ENCODE measurements at regions not wholly inside any gene's neighbourhood (a gene's known extent, or its start where the extent isn't known, plus 50 kb on each side); places are given as distances from the start of the nearest gene placed in this dataset.

- H4K20me1 ChIP-seq (ENCODE audit: insufficient read depth, low read length, poor library complexity, severe bottlenecking), result no peaks in the 10 kb centered on the region
- H3K36me3 ChIP-seq (ENCODE audit: insufficient read depth, low read length), result no peaks in the 10 kb centered on the region
- no peak overlapping the region for H3K4me3 ChIP-seq (ENCODE audit: low read length, poor library complexity, severe bottlenecking)
- no peak overlapping the region for H3K9ac ChIP-seq (ENCODE audit: low read depth, low read length, poor library complexity, severe bottlenecking)
- no peaks in the 10 kb centered on the region for H3K9me3 ChIP-seq (ENCODE audit: insufficient read depth, low read depth, low read length)
- H3K79me2 ChIP-seq (ENCODE audit: insufficient read depth, low read length), result no peaks in the 10 kb centered on the region
- H3K9me2 ChIP-seq (replicated peaks; ENCODE audit: low read depth, low read length), result no peaks in the 10 kb centered on the region
- no peak overlapping the region for H3K4me2 ChIP-seq (ENCODE audit: low read depth, low read length, poor library complexity, severe bottlenecking)
- TF ChIP-seq CTCF (conservative IDR thresholded peaks at IDR 0.05; ENCODE audit: low read length), result no peak
- TF ChIP-seq EZH2phosphoT487 (IDR thresholded peaks at IDR 0.05; ENCODE audit: borderline replicate concordance), result no peak
- no peaks in the 10 kb centered on the region for H3F3A ChIP-seq (ENCODE audit: low read depth)
- H3K27me3 ChIP-seq (ENCODE audit: insufficient read depth, low read length, poor library complexity, severe bottlenecking), result no peaks in the 10 kb centered on the region
- no peaks in the 10 kb centered on the region for H3K4me1 ChIP-seq (ENCODE audit: insufficient read depth, low read length, poor library complexity, severe bottlenecking)
- no peak overlapping the region for H2AFZ ChIP-seq (ENCODE audit: low read length)
Measured at GRCh38 chr7:85608804-85609203, 421.9 kb upstream of the SEMA3D start.

- no peak overlapping the region for H2AFZ ChIP-seq (ENCODE audit: low read length)
- H3K36me3 ChIP-seq (ENCODE audit: insufficient read depth, low read length), result no peaks in the 10 kb centered on the region
- H3F3A ChIP-seq (ENCODE audit: low read depth), result no peaks in the 10 kb centered on the region
- H3K79me2 ChIP-seq (ENCODE audit: insufficient read depth, low read length), result no peaks in the 10 kb centered on the region
- H3K4me3 ChIP-seq (ENCODE audit: low read length, poor library complexity, severe bottlenecking), result no peak overlapping the region
- H3K9ac ChIP-seq (ENCODE audit: low read depth, low read length, poor library complexity, severe bottlenecking), result no peak overlapping the region
- no peaks in the 10 kb centered on the region for H4K20me1 ChIP-seq (ENCODE audit: insufficient read depth, low read length, poor library complexity, severe bottlenecking)
- H3K9me2 ChIP-seq (replicated peaks; ENCODE audit: low read depth, low read length), result no peaks in the 10 kb centered on the region
- no peak overlapping the region for H3K4me2 ChIP-seq (ENCODE audit: low read depth, low read length, poor library complexity, severe bottlenecking)
- no peaks in the 10 kb centered on the region for H3K9me3 ChIP-seq (ENCODE audit: insufficient read depth, low read depth, low read length)
- no peaks in the 10 kb centered on the region for H3K27me3 ChIP-seq (ENCODE audit: insufficient read depth, low read length, poor library complexity, severe bottlenecking)
- no peaks in the 10 kb centered on the region for H3K4me1 ChIP-seq (ENCODE audit: insufficient read depth, low read length, poor library complexity, severe bottlenecking)
- TF ChIP-seq EZH2phosphoT487 (IDR thresholded peaks at IDR 0.05; ENCODE audit: borderline replicate concordance) (no peak), CTCF (conservative IDR thresholded peaks at IDR 0.05; ENCODE audit: low read length) (no peak)
Measured at GRCh38 chr7:85602196-85602595, 415.3 kb upstream of the SEMA3D start.

GRCh38 chr7:85600395-85600794 is 413.5 kb upstream of the SEMA3D start:
- H3F3A ChIP-seq (ENCODE audit: low read depth), result no peaks in the 10 kb centered on the region
- H2AFZ ChIP-seq (ENCODE audit: low read length), result no peak overlapping the region
- H3K4me1 ChIP-seq (ENCODE audit: insufficient read depth, low read length, poor library complexity, severe bottlenecking), result no peaks in the 10 kb centered on the region
- no peaks in the 10 kb centered on the region for H3K36me3 ChIP-seq (ENCODE audit: insufficient read depth, low read length)
- no peaks in the 10 kb centered on the region for H3K27me3 ChIP-seq (ENCODE audit: insufficient read depth, low read length, poor library complexity, severe bottlenecking)
- H3K9me3 ChIP-seq (ENCODE audit: insufficient read depth, low read depth, low read length), result no peaks in the 10 kb centered on the region
- H3K9ac ChIP-seq (ENCODE audit: low read depth, low read length, poor library complexity, severe bottlenecking), result no peak overlapping the region
- no peaks in the 10 kb centered on the region for H3K79me2 ChIP-seq (ENCODE audit: insufficient read depth, low read length)
- H4K20me1 ChIP-seq (ENCODE audit: insufficient read depth, low read length, poor library complexity, severe bottlenecking), result no peaks in the 10 kb centered on the region
- no peaks in the 10 kb centered on the region for H3K9me2 ChIP-seq (replicated peaks; ENCODE audit: low read depth, low read length)
- TF ChIP-seq CTCF (conservative IDR thresholded peaks at IDR 0.05; ENCODE audit: low read length) (no peak), EZH2phosphoT487 (IDR thresholded peaks at IDR 0.05; ENCODE audit: borderline replicate concordance) (no peak)
- no peak overlapping the region for H3K4me2 ChIP-seq (ENCODE audit: low read depth, low read length, poor library complexity, severe bottlenecking)
- no peak overlapping the region for H3K4me3 ChIP-seq (ENCODE audit: low read length, poor library complexity, severe bottlenecking)

Measured in Loucy (cell line).